DMS114 treated with DMSO at 0.1 percent for 48 hours (cell line): ENCODE measurements at regions not wholly inside any gene's neighbourhood (a gene's known extent, or its start where the extent isn't known, plus 50 kb on each side); places are given as distances from the start of the nearest gene placed in this dataset.
"Not testable (repeated sequence)": the region's sequence is repeated elsewhere in the genome, so short reads cannot be mapped to it uniquely, and the experiment has no call there.

Experiments used
- DNase-seq: peaks from one replicate; lab custom pipeline; 2025; ENCODE audit not compliant: unreplicated experiment; lab: John Stamatoyannopoulos, UW

DNA sequence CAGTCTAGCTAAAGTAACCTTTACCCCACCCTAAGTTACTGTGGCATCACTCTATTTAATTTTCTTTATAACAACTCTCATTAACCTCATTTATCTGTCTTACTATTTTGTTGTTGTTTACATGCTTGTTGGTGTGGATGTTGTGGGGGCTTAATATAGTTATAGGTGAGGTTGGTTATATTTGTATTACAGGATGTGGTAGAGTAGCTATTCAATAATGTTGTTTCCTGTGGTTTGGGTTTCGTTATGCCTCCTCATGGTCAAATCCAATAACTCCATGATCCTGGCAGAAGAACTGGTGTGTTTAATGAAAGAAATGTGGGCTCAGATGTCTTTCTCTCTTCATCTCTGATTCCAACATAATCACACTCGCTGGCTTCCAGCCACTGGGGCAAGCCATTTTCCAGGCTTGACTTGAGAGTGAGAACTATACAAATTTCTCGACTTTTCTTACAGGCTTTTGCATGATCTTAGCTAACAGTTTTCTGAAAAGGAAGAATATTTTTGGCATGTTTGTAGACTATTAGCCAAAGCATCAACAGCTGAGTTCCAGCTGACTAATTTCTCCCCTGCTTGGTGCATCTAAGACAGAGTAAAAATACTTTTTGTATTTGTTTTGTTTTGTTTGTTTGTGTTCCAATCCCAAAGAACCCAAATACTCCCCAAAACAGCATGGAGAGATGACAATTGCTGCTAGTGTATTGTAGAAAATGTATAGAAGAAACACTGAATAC is 303.7 kb upstream of the PAPPA start:
- DNase-seq: no peak

DNA sequence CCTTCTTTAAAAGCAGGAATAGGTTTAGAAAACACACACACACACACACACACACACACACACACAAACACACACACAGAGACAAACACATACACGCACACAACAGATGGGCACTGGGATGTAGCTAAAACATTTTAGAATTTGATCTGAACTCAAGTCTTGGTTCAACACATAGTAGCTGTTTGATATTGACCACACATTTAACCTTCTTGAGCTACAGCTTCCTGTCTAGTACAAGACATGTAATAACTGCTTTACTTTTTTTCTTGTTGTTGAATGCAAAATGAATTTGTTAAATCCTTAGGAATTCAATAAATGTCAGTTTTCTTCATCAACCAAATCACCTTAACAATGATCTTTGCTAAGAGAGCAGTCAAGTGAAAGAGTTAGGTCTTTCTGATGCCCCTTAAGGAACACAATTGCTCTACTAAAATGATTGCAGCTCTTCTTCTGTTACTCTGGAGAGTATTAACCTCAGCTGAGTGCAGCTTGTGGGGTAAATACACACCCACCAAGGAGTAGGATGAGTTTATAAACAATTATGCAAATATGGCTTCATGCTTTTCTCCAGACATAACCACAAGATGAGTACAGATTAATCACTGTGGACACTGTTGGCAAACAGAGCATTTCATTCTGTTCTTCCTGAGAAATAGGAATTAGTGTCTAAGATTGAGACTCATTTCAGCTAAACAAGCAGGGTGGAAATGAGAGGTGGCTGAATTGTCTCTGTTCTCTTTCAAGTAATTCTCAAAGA is 302.9 kb upstream of the PAPPA start:
- no peak for DNase-seq

DNA sequence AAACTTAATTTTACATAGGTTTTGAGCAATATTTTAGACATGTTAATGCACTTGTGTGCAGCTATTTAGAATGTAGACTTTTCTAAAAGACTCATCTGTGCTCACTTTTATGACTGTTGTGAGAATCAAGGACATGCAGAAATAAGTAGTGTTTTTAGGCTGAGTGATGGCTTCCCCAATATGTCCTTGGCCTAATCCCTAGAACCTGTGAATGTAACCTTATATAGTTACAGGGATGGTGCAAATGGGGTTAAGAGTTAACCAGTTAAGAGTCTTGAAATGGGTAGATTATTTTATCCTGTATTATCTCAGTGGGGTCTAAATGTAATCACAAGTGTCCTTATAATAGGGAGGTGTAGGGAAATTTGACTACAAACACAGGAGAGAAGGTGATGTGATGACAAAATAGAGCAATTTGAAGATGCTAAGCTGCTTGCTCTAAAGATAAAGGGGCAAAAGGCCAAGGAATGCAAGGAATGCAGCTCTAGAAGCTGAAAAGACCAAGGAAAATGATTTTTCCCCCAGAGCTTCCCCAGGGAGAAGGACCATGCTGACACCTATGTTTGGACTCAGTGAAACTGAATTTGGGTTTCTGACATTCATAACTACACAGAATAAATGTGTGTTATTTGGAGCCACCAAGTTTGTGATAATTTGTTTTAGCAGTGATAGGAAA is 298.0 kb upstream of the PAPPA start:
- no peak for DNase-seq

DNA sequence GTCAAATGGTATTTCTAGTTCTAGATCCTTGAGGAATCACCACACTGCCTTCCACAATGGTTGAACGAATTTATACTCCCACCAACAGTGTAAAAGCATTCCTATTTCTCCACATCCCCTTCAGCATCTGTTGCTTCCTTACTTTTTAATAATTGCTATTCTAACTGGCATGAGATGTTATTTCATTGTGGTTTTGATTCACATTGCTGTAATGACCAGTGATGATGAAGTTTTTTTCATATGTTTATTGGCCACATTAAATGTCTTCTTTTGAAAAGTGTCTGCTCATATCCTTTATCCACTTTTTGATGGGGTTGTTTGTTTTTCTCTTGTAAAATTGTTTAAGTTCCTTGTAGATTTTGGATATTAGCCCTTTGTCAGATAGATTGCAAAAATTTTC is 295.2 kb upstream of the PAPPA start:
- DNase-seq: not testable (repeated sequence)

DNA sequence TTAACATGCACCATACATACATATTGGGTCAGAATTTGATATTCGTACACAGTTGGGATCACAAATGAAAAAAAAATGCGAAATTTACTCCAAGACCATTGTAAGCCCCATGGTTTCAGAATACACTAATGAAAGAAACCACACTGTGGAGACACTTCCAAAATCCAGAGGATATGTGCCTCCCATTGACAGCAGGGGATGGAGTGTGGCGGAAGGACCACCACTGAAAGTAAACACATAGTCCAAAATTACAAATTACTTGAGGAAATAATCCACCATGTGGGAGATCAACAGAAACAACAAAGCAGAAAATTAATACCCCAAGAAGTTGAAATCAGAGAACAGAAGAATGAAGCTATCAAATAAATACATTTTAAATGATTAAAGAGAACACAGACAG is 291.6 kb upstream of the PAPPA start:
- no peak for DNase-seq

DNA sequence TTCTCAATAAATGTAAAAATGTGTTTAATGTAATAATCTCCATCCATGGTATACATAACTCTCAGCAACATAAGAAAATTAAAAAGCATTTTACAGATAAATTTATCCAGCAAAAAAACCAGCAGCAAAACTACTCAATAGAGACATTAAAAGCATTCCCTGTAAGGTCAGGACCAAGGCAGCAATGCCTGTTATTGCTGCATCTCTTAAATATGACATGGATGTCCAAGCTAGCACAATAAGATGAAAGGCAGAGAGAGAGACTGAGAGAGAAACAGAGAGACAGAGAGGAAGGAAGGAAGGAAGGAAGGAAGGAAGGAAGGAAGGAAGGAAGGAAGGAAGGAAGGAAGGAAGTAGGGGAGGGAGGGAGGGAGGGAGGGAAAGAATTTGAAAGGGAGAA is 289.0 kb upstream of the PAPPA start:
- no peak for DNase-seq

DNA sequence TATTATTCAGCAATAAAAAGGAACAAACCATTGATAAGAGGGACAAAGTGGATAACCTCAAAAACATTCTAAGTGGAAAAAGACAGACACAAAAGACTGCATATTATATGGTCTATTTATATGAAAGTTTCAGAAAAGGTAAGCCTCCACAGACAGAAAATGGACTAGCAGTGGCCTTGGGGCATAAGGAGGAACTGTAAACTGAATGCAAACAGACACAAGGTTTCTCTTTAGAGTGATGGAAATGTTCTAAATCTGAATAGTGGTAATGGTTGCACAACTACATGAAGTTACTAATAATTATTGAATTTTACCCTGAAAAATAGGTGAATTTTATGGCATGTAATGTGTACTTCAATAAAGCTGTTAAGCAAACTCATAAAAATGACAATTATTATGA is 286.3 kb upstream of the PAPPA start:
- no peak for DNase-seq

DNA sequence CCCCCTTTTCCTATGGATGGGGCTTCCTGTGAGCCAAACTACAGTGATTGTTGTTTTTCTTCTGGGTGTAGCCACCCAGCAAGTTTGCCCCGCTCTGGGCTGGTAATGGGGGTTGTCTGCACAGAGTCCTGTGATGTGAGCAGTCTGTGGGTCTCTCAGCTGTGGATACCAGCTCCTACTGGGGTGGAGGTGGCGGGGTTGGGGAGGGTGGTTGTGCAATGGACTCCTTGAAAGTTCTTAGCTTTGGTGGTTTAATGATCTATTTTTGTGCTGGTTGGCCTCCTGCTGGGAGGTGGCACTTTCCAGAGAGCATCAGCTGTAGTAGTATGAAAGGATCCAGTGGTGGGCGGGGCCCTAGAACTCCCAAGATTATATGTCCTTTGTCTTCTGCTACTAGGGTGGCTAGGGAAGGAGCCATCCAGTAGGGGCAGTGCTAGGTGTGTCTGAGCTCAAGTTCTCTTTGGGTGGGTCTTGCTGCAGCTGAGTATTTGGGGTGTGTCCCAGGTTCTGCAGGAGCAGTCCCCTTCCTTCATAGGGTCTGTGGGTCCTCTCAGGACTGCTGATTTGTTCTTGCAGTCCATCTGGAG is 275.6 kb upstream of the PAPPA start:
- no peak for DNase-seq

DNA sequence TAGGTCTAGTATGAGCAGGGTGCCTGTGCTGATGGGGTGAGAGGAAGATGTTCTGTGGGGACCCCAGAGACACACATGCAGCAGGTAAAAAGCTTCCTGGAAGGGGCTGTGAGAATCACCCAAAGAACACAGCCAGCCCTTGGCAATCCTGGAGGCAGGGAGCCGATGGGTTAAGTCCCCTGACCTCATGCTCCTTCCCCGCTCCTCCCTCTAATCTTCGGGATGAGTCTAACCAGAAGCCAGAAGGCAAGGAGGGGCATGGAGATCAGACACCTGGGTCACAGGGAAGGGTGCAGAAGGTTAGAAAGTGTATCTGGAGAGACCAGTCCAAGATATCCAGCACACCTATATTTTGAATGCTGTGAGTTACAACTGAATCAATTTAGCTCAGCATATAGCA is 274.1 kb upstream of the PAPPA start:
- DNase-seq: no peak

DNA sequence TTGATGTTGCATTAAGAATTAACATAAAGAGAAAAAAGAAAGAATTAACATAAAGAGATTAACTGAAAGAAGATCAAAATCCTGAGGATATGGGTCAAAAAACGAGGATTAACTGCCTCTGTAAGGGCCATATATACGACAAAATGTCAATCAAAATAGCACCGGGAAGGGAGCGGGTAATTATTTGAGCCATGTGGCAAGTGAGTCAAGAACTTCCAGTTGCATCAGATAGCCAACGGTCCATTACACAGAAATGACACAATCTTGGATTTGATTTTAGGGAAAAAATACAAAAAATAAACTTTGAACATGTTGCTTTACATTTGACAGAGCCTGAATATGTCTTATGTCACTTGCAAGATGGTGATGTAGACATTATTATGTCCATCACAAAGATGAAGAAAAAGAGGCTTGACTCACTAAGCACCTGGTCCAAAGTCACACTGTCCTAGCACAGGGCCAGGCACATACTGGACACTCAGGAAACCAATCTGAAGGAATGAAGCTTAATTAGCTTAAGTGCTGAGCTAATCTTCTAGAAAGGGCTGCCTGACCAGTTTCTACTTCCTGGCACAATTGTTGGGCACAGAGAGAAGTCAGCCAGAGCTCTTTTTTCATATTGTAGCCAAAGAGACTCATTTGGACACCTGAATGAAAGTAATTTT is 273.2 kb upstream of the PAPPA start:
- DNase-seq: no peak

DNA sequence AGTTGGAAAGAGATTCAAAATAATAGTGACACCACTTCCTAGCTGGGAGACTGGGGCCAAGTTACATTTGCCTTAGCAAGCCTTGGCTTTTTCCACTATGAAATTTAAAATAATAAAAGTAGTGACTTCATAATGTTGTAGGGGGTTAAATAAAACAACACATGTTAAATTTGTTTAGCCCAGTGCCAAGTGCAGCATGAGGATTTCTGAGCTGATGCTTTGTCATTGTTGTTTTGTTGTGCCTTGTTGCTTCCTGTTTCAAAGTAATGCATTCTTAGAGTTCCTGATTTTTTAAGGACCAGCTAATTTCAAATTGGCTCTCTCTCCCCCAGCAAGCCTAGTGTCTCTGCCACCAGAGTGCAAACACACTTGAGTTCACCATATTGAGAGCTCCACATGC is 270.7 kb upstream of the PAPPA start:
- no peak for DNase-seq

DNA sequence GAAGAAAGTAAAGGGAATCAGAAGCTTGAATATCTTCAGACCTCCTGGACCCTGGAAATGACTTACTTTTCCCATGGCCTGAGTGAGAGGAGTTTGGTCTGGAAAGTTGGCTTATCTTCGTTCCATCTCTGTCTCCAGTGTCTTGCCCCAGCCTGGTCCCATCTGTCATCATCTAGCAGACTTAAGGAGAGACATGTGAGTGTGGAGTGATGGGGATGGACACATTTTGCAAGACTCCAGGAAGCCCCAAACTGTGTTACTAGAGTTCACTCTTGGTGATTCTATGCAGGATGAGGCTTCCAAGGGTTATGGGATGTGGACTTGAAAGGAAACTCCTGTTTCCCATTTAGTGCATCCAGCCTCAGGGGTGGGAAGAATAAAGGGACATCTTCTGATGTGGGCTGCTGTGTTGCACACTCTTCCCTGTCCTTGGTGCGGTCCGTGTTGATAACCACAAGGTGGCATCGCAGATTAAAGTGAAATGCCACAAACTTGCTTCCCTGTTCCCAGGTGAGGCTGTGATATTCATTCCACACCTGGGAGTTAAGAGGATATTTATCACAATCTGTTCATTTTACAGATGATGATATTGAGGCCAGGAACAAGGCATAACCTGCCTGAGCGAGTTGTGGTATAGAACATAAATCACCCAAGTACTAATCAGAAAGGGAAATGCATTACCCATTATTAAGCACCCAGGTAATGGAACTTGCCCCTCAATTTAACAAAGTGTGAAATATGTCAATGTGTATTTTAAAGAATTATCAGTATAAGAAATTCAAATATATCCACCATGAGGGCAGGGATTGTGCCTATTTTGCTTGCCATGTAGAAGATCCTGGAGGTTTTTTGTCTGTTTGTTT is 269.9 kb upstream of the PAPPA start:
- no peak for DNase-seq

DNA sequence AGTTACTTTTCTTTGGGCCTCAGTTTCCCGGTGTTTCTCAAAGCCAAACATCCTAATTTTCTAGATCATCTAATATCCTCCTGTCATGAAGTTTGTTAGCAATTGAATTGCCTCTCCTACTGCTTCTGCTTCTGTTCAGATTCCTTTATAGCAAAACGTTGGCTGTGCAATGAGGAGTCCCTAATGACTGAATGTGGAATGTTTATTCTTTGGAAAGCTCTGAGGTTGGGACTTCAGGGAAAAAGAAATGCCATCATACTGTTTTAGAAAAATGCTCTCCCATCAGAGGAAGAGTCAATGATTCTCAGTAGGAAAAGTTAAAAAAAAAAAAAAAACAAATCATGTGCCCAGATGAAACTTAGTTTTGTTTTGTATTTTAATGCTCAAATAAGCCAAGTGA is 268.7 kb upstream of the PAPPA start:
- no peak for DNase-seq

DNA sequence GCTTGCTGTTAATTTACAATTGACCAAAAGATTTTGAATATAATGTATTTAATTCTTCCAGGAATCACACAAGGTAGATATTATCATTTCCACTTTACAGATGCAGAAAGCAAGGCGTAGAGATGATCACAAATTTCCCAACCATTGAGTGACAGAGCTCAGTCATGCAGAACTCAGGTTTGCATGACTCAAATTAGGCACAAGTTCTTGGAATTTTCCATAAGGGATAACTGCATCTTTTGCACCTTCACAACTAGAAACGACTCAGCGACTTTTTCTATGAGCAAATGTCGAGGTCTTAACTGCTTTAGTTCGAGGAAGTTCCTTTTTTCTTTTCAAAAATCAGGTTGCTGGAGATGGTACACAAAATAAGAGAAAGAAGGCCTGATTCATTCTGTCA is 265.5 kb upstream of the PAPPA start:
- DNase-seq: no peak

DNA sequence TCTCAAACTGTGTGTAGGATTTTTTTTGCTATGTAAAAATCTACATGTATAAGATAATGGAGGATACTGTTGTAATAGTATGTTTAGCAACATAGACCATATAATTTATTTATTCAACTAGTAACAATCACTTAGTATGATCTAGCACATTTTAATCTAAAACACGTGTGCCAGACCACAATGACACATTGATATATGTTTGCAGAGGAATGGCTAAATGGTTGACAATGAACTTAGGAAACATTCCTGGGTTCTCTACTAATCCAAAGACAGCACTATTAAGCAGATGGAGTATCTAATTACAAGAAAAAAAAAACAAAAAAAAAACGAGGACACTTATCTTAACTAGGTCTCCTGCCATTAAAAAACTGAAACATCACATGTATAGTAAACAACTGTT is 261.7 kb upstream of the PAPPA start:
- no peak for DNase-seq

DNA sequence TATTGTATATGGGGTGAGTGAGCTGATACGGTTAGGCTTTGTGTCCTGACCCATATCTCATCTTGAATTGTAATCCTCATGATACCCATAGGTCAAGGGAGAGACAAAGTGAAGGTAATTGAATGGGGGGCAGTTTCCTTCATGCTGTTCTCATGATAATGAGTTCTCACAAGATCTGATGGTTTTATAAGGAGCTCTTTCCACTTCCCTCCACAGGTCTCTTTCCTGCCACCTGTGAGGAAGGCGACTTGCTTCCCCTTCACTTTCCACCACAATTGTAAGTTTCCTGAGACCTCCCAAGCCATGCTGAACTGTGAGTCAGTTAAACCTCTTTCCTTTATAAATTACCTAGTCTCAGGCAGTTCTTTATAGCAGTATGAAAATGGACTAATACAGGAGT is 255.1 kb upstream of the PAPPA start:
- DNase-seq: not testable (repeated sequence)

DNA sequence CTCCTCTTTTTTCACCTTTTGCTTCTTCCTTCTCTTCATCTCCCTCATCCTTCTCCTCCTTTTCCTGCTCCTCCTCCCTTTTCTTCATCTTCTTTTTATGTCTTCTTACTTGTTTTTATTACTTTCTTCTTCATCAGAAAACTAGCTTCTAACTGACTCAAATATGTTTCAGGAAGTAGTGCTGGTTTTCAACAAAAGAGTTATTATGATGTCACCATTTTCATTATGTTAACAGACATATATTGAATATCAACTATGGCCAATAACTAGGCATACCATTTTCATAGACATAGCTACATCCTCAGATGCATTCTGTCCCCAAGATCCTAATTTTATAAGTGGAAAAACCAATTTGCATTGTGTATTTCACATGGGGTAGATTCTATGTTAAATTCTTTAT is 252.9 kb upstream of the PAPPA start:
- no peak for DNase-seq

DNA sequence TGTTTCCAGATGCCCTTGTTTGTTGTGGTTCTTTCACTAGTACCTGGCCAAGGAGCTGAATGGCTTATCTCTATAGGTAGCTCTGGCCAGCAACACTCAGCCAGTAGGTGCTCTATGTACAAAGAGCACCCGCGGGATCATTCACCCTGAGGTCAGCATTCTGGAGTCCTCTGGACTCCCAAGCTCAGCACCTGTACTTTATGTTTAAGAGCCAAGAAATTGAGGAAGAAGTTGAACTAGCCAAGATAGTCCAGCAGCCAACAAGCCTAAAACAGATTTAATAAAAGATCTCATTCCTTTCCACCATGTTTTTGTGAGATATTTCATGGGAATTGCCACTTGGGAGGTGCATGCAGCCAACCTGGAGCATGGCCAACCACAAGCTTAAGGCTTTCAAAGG is 242.6 kb upstream of the PAPPA start:
- DNase-seq: no peak

DNA sequence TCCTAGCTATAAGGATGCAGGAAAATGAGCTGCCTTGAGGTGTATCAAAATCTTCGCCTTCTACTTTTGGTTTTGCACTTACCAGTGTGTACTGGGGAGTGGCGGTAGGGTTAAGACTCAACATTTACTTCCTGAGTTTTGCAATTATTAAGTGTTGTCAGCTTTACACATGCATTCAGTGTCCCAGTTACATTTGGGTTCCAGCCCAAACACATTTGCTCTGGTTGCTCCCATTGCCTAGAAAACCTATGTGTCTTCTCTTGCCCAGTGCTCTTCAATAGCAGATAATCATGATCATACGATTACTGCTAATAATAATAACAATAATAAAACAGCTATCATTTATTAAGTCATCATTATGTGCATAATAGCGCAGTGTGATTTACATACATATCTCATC is 241.5 kb upstream of the PAPPA start:
- DNase-seq: no peak

DNA sequence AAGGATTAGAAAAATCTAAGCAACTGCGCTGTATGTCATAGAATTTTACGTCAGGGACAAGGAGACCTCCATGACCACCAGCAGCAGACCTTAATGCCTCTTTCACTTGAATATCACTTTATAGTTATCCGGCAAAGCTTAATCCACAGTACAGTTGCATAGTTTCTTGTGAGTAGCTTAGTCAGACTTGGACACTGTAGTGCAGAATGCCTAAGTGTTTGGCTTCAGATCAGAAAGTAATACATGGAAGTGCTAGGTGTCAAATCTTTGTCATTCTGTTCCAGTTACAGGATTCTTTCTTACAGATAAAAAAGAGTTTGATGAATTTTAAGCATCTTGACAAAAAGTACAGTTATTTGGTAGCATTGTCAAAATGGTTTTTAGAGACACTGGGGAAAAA is 239.9 kb upstream of the PAPPA start:
- no peak for DNase-seq
